C4-2B (cell line): ENCODE measurements at regions not wholly inside any gene's neighbourhood (a gene's known extent, or its start where the extent isn't known, plus 50 kb on each side); places are given as distances from the start of the nearest gene placed in this dataset.
A peak's percentile ranks its signal among the peaks of the same experiment; 100 is the strongest.

ENCODE experiments used
- H3K27ac ChIP-seq: fragments of 450-650 bp; 2 replicates; pipeline ENCODE4 v1.5.1; 2017
- ZFX ChIP-seq: fragments of 450-650 bp; IDR thresholded peaks from 2 replicates; pipeline ENCODE4 v1.6.1; 2017
- TF ChIP-seq, protein P1 (sequence below): fragments of 450-650 bp; conservative IDR thresholded peaks from 2 replicates; pipeline ENCODE4 v1.5.1; 2017; ENCODE audit warnings: mild to moderate bottlenecking

DNA sequence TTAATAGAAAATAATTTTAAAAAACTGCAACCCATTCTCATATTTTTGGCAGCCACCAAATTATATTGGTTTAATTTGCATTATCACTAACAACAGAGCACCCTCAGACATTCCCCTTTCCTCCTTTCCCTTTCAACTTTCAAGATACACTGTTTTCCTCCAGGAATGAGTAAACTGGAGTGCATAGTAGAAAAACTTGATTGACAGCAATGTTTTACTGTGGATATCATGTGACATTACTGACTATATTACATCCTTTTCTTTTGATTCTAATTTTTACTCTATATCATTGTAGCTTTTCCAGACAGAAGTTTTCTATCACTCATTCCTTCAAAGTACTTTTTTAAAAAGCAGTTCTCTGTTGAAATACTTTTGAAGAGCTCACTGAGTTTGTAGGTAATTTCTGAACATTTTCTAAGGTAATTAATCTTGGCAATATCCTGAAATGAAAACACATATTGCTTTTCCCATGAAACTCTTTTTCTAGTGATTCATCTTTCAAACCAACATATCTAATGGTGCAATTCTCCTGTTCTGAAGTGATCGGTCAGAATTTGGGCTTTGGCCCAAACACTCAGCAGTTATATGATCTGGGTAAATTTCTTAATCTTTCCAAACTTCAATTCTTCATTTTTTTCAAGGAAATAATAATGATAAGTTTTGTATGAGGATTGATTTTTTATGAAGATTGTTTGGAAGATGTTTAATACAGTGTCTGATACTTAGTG is 920.4 kb upstream of the EPHA5 start:
- TF ChIP-seq ZFX = no peak
- TF ChIP-seq, protein P1, sequence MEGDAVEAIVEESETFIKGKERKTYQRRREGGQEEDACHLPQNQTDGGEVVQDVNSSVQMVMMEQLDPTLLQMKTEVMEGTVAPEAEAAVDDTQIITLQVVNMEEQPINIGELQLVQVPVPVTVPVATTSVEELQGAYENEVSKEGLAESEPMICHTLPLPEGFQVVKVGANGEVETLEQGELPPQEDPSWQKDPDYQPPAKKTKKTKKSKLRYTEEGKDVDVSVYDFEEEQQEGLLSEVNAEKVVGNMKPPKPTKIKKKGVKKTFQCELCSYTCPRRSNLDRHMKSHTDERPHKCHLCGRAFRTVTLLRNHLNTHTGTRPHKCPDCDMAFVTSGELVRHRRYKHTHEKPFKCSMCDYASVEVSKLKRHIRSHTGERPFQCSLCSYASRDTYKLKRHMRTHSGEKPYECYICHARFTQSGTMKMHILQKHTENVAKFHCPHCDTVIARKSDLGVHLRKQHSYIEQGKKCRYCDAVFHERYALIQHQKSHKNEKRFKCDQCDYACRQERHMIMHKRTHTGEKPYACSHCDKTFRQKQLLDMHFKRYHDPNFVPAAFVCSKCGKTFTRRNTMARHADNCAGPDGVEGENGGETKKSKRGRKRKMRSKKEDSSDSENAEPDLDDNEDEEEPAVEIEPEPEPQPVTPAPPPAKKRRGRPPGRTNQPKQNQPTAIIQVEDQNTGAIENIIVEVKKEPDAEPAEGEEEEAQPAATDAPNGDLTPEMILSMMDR = no peak
- no peak overlapping the region for H3K27ac ChIP-seq

DNA sequence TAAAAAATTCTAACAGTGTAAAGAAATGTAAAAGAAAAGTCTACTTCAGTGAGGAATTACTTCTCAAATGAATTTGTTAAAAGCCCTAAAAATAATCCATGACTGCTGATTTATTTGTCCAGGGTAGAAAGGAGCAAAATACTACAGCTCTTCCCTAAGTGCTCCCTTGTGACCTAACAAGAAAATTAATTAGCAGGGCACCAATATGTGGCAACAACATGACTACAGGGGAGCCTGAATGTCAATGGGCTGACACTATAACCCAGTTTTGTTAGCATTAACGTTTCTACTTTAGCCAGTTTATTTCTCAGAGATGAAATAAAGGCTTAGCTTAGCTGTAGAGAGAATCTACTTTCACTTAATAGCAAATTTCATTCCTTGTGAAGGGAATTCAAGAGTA is 918.9 kb upstream of the EPHA5 start:
- no peak overlapping the region for H3K27ac ChIP-seq
- TF ChIP-seq, protein P1 = no peak
- TF ChIP-seq ZFX = no peak

DNA sequence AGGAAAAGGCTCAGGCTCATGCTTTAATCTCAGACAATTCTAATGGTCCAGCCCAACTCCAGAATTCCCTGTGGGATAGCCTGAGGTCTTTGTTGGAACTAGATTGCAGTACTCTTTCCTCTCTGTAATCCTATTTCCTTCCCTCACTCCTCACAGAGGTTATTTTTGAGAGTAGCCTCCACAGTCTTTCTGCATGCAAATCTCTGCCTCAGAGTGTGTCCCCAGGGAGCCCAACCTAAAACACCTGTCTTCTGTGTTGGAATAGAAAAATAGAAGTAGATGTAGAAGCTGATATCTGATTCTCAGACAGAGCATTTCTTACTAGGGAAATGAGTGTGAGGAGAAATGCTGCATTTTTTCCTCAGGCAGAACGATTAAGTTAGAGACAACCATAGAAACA is 915.5 kb upstream of the EPHA5 start:
- no peak overlapping the region for H3K27ac ChIP-seq
- TF ChIP-seq, protein P1 = no peak
- TF ChIP-seq ZFX = no peak

DNA sequence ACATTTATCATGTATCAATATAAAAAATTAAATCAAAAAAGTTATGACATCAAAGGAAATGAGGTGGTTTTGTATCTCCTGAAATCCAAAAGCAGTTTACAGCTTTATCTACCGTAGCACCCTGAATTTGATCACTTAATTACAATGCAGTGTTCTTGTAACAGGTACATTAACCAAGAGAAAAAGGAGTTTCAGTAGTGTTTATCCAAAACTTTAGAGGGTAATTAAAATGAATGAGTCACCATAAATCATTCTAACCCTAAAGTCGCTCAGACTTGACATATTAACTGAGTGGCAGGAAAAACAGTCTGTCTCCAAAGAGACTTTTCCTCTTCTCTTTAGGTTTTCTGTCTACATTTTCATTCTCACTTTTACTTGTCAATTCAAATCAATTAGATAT is 907.6 kb upstream of the EPHA5 start:
- TF ChIP-seq ZFX = no peak
- TF ChIP-seq, protein P1 = no peak
- no peak overlapping the region for H3K27ac ChIP-seq

DNA sequence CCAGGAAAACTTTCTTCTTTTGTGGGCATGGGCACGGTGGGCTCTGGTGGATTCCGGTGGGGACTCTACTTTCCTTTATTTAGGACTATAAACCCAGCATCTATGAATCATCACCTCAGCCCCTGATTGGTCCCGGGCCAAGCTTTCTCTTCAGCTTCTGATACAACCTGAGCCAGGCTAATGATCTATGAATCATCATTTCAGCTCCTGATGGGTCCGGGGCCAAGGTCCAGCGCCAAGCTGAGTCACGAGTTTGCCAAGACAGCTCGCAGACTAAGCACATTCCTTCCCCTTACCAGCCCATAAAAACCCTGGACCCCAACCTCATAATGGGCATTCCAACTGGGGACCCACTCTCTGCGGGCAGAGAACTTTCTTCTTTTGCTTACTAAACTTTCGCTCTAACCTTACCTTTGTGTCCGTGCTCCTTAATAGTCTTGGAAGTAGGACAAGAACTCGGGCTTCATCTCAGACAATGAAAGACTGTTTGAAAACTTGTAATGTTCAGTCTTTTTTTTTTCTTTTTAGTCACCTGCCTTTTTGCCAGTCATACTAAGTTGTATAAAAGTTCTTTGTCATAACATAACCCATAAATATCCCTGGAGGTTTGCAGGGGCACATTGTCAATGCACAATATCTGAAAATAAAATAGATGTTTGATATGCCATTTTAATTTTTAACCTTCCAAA is 904.9 kb upstream of the EPHA5 start:
- TF ChIP-seq, protein P1 = no peak
- no peak for TF ChIP-seq ZFX
- H3K27ac ChIP-seq = peak overlapping the region; percentile 62

DNA sequence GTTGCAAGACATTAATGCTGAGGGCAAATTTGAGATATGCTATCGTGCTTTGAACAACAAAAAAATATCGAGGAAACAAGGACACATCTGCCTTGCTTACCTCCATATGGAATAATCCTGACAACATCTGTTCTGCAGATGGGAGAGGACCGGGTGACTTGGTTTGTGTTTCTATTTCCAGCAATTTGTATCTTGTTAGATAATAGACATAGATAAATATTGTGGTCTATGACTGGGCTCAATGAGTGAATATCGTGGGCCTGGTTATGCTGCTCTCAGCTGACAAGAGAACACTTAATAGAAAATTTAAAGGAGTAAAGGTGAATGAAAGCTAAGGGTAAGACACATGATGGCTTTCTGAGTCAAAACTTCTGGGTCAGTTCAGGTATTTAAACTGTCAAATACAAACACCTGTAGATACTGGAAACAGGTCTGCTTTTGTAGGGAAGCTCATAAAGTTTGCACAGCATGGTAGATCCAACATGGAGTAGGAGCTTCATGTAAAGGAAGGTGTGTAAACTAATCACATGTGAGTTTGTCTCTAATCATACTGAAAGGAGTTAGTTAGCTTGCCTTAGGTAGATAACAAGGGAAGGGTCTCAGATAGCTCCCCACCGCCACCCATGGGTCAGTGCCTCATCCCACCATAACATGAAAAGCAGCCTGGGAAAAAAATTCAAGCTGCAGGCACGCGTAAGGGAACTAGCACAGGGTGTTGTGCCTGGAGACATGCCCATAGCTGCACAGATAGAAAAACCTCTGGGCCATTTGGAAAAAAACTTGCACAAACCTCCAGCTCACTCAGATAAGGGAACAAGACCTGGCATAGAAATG is 904.1 kb upstream of the EPHA5 start:
- H3K27ac ChIP-seq = peak overlapping the region; percentile 62
- no peak for TF ChIP-seq ZFX
- TF ChIP-seq, protein P1 = no peak

DNA sequence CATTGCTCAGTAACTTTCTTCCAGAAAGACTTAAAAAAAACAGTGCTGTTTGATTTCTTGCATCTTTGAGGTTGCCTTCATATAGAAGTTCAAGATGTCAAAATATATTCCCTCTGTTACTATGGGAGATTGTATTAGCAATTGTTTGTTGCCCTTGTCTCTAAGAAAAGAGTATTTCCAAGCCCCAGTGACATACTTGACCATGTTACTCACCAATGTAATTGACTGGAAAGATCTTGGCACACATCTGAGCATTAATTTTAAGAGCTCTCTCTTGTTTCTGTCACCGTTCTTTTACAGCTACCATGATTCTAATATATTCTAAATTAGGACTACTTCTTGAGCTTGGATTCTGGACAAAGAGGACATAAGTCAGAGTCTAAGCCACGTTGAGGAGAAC is 902.7 kb upstream of the EPHA5 start:
- no peak overlapping the region for H3K27ac ChIP-seq
- TF ChIP-seq ZFX = no peak
- TF ChIP-seq, protein P1 = no peak
